HG02623 (cell line): ENCODE measurements at regions not wholly inside any gene's neighbourhood (a gene's known extent, or its start where the extent isn't known, plus 50 kb on each side); places are given as distances from the start of the nearest gene placed in this dataset.

Experiments used
- ATAC-seq: cut with Tn5 transposase; IDR thresholded peaks from one replicate; pipeline ENCODE4 v1.9.1; 2021; ENCODE audit warnings: moderate library complexity; ENCODE audit not compliant: unreplicated experiment

DNA sequence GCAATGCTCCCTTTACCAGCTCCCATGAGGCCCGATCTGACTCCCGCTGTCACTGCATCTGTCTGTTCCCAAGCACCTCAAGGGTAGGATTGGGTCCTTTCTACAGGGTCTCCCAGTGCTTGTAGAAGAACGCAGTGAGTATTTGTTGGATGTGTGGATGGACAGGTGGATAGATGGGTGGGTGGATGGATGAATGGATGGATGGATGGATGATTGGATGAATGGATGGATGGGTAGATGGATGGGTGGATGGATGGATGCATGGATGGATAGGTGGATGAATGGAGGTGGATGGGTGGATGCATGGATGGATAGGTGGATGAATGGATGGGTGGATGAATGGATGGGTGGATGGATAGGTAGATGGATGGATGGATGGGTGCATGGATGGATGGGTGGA is 91.6 kb downstream of the HS1BP3 start:
- ATAC-seq, result no peak

DNA sequence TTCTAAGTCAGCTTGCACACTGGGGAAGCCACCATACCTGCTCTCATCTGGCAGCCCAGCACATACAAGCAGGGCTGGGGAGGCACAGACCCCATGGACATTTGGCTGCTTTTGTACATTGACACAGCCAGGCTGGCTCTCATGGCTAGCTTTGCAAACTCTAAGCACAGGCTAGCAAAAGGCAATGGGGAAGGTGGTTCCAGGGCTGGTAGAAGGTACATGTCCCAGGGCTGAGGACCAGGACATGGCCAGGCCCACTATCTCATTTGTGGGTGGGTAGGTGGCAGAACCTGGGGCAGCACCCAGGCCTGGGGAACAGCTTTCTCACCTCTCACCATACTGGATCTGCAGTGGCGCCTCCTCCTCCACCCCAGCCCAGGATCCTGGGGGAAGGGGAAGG is 90.9 kb downstream of the HS1BP3 start:
- ATAC-seq, result no peak

DNA sequence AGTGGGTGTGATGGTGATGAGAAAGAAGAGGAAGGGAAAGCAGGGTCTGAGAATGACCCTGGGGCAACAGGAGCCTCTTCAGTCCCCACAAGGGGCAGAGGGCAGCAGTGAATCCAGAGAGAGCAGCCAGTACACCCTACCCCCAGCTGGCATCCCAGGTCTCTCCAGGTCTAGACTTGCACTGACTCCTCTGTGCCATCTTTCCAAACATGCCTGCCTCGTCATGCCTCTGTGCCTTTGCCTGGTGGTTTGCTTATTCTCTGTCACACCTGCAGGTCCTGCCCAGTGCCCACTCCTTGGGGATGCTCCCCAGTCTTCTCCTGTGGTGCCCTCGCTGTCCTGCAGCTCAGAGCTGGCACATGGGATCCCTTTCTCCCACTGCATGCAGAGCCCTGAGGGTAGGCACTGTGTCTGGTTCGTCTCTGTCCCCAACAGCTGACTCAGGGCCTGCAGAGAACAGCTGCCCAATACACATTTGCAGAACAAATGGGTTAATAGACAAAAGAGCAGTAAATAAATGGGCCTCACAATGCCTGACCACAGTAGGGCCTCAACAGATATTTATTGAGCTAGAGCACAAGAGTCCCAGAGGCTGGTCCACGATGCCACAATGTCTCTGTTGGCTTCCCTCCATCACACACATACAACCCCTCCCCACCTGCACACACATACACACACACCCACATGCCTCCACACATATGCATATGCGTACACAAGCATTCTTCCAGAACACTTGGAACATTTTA is 89.8 kb downstream of the HS1BP3 start:
- ATAC-seq, result no peak

DNA sequence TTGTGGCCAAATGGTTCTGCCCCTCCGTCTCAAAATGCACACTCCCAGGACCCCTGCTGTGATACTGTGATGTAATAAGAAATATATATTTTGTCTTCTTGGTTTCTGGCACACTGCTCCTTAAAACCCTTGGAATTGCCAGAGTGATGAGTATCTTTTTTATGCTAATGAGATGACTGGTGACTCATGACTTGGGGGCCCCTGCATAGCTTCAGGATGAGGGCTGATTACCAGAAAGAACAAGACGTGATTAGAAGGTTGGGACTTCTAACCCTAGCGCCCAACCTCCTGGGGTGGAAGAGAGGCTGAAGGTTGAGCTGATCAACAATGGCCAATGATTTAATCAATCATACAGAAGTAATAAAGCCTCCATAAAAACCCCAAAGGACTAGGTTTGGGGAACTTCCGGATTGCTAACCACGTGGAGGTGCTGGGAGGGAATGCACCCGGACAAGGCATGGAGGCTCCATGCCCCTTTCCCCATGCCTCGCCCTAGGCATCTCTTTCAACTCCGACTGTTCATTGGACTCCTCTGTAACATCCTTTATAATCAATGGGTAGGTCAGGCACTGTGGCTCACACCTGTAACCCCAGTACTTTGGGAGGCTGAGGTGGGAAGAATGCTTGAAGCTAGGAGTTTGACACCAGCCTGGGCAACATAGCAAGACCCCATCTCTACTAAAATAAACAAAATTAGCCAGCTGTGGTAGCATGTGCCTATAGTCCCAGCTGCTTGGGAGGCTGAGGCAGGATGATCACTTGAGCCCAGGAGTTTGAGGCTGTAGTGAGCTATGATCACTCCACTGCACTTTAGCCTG is 89.1 kb downstream of the HS1BP3 start:
- ATAC-seq, result no peak

DNA sequence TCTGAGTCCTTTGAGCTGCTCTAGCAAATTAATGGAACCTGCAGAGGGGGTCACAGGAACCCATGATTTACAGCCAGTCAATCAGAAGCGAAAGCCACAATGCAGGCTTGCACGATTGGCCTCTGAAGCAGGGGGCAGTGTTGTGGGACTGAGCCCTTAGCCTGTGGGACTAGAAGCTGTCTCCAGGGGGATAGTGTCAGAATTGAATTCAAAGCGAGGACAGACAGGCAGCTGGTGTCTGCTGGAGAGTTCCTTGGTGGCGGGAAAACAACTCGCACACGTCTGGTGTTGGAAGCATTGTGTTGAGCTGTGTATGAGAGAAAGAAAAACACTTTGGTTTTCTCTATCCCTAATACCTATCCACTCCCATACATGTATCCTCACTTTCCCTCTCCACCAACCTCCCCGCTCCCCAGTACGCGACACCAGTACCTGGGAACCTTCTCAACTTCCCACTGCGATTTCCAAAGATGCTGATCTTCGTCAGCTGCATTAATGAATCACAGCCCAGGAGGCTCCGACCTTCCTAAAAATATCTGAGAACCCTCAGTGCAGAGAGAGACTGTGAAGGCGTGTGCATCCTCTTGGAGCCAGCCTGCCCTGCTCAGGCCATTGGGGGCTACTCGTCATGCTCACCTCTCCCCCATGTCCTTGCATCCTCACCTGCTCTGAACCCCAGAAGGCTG is 88.2 kb downstream of the HS1BP3 start:
- no peak for ATAC-seq

DNA sequence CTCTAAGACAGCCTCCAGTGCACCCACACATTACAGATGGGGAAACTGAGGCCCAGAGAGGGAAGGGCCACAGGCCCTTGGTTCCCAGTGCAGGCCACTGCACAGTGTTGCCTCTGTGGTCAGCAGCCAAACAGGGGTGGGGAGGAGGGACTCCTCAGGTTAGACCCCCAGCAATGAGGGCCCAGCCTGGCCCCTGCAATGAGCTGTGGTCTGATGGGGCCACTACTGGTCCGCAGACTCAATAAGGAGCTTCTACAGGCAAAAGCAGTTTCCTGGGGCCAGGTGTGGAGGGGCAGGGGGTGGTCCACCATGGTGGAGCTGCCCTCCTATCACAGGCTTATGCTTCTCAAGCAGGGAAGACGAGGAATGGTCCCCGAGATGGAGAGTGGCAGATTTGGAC is 87.6 kb downstream of the HS1BP3 start:
- ATAC-seq, result no peak

DNA sequence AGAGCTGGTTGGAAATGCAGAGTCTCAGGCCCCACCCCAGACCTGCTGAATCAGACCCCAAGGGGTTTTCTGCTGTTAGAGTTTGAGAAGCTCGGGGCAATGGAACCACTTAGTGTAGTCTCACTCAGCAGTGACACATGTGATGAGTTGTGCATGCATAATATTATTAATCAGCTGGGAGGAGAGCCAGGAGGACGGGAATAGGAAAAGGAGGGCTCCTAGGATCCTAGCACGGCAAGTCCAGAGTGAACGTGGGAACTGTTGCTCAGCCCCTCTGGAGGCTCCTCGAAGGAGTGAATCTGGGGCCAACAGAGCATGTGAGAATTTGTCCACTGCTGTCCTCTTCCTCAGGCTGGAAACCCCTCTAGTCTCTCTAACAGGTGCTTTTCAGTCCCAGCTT is 87.1 kb downstream of the HS1BP3 start:
- ATAC-seq, result no peak

DNA sequence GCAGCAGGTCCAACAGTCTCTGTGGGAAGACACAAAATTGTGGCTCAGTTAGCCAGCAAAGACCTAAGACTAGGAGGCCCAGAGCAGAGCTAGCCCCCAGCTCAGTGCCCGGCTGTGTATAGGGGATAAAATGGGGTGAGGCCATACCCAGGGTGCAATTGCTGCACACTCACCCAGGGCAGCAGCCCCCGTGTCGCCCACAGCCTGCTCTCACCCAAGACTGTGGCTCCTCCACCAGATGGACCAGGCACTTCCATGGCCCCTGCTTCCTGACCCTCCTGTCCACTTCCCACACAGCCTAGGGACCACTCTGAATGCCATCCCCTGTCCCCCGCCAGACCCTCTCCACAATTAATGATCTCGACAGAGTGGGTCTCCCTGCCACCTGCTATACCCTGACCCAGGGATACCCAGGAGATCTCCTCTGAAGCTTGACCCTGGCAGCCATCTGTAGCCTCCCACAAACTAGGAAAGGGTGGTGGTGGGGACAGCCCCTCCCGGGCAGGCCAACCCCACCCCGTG is 85.7 kb downstream of the HS1BP3 start:
- no peak for ATAC-seq

DNA sequence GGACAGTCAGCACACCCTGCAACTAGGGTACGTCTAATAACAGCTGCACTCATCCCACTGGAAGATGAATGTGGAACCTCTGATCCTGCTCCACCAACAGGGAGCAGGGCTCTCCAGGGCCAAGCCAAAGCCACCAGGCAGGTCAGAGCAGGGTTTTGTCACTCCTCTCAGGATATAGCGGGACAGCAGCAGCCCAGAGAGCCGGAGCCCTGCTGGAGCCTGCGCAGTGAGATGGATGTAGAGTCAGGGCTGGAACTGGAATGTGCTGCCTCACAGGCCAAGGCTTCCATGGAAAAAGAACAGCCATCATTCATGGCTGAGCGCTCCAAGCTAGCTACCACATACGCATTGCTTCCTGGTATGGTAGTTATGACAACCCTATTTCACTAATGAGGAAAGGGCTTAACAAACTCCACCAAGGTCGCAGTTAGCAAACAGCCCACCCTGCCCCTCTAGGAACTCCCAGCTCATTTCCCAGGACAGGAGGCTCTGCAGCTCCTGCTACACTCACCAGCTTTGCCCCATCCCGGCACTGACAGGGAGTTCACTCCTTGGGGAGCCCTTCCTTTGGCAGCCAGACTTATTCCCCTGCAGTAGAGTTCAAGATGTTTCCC is 85.2 kb downstream of the HS1BP3 start:
- no peak for ATAC-seq

DNA sequence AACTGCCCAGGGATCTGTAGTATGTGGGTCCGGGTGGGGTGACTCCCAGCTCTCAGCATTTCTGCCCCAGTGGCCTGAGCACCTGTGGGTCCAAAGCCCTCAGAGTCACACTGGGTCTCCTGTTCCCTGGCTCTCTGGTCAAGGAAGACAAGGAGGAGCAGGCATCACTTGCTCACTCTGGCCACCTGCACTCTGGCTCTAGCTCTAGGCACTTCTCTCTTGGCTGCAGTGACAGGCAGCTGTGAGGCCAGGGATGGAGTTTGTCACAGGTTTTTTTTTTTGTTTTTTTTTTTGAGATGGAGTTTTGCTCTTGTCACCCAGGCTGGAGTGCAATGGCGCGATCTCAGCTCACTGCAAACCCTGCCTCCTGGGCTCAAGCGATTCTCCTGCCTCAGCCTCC is 84.6 kb downstream of the HS1BP3 start:
- ATAC-seq, result no peak

DNA sequence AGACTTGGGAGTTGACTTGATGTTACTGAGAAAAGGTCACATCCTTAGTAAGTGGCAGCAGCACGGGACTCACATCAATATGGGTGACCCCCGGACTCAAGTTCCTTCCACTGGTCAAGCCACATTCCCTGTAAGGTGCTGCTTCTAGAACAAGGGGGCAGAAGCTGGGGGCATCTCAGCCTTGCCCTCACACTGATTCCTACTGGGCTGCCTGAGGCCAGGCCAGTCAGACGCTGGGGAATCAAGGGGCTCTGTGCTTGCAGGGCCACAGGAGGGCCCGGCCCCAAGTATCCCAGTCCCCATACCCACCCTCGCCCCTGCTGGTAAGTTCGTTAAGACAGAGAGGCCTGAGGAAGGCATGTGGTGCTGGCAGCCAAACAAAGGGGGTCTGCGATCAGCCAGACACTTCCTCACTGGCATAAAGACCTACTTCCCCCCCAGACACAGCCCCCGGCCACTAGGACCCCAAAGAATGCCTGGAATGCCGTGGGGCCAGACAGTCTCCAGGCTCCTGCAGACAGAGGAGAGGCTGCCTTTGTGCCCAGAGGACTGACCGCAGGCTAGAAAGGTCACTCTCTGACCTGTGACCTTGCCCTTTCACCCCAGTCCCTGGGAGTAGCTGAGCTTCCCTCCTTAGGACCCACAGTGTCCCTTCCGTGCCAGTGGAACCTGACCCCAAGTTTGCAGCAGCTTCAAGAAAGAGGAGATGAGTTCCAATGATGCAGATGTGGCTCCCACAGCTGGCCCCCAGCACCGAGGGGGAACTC is 83.6 kb downstream of the HS1BP3 start:
- no peak for ATAC-seq
